GM23338 (cell line): ENCODE measurements at regions not wholly inside any gene's neighbourhood (a gene's known extent, or its start where the extent isn't known, plus 50 kb on each side); places are given as distances from the start of the nearest gene placed in this dataset.

Source experiments
- ATAC-seq: fragments of 200-7000 bp; cut with Tn5 transposase; 3 replicates; pipeline ENCODE4 v1.9.1; 2020
- DNase-seq: peaks from one replicate; pipeline ENCODE4 v3.0.0-alpha.2; 2015; ENCODE audit warnings: low spot score
- H2AFZ ChIP-seq: fragments of 200-600 bp; sonication (generic); 2 replicates; pipeline ENCODE4 v1.8.0; 2016; ENCODE audit warnings: antibody characterized with exemption, mild to moderate bottlenecking, moderate library complexity
- H3F3A ChIP-seq: fragments of 200-600 bp; sonication (generic); replicated peaks from 2 replicates; pipeline ENCODE4 v1.8.0; 2017; ENCODE audit warnings: antibody characterized with exemption, mixed run types, low read depth
- H3K27ac ChIP-seq: fragments of 200-600 bp; sonication (generic); 2 replicates; pipeline ENCODE4 v1.6.1; 2016; ENCODE audit warnings: low read depth
- H3K27me3 ChIP-seq: fragments of 200-600 bp; sonication (generic); 2 replicates; pipeline ENCODE4 v1.8.0; 2016; ENCODE audit warnings: mild to moderate bottlenecking, mixed run types, moderate library complexity; ENCODE audit not compliant: insufficient read depth
- H3K36me3 ChIP-seq: fragments of 200-600 bp; sonication (generic); 2 replicates; pipeline ENCODE4 v1.8.0; 2016; ENCODE audit warnings: mild to moderate bottlenecking; ENCODE audit not compliant: insufficient read depth
- H3K4me1 ChIP-seq: fragments of 200-600 bp; sonication (generic); 2 replicates; pipeline ENCODE4 v1.8.0; 2016; ENCODE audit warnings: mild to moderate bottlenecking, moderate library complexity; ENCODE audit not compliant: insufficient read depth
- H3K4me2 ChIP-seq: fragments of 200-600 bp; sonication (generic); 2 replicates; pipeline ENCODE4 v1.7.1; 2017; ENCODE audit warnings: mixed run types
- H3K4me3 ChIP-seq: fragments of 200-600 bp; sonication (generic); 2 replicates; pipeline ENCODE4 v1.6.1; 2016; ENCODE audit warnings: mixed run types
- H3K79me2 ChIP-seq: fragments of 200-600 bp; sonication (generic); replicated peaks from 2 replicates; pipeline ENCODE4 v1.8.0; 2017; ENCODE audit warnings: mild to moderate bottlenecking; ENCODE audit not compliant: insufficient read depth
- H3K9me2 ChIP-seq: fragments of 200-600 bp; sonication (generic); 2 replicates; pipeline ENCODE4 v1.8.0; 2017; ENCODE audit not compliant: insufficient read depth
- H4K20me1 ChIP-seq: fragments of 200-600 bp; sonication (generic); replicated peaks from 2 replicates; pipeline ENCODE4 v1.8.0; 2017; ENCODE audit warnings: mild to moderate bottlenecking; ENCODE audit not compliant: insufficient read depth
- H3K27ac Mint-ChIP-seq: 2 replicates; pipeline ENCODE4 v1.8.0; 2020; ENCODE audit warnings: inconsistent platforms, mild to moderate bottlenecking, moderate library complexity, mixed read lengths
- H3K27me3 Mint-ChIP-seq: 3 replicates; pipeline ENCODE4 v1.8.0; 2022; ENCODE audit warnings: low read depth, mild to moderate bottlenecking, moderate library complexity, mixed read lengths, inconsistent platforms; ENCODE audit not compliant: insufficient read depth, poor library complexity
- H3K36me3 Mint-ChIP-seq: 3 replicates; pipeline ENCODE4 v1.8.0; 2021; ENCODE audit warnings: low read depth, mild to moderate bottlenecking, inconsistent platforms, moderate library complexity, mixed read lengths
- H3K4me1 Mint-ChIP-seq: 3 replicates; pipeline ENCODE4 v1.8.0; 2020; ENCODE audit warnings: mild to moderate bottlenecking, inconsistent platforms, mixed read lengths
- H3K4me3 Mint-ChIP-seq: 3 replicates; pipeline ENCODE4 v1.8.0; 2021; ENCODE audit warnings: moderate library complexity, mild to moderate bottlenecking, inconsistent platforms, mixed read lengths
- H3K9me3 Mint-ChIP-seq: 3 replicates; pipeline ENCODE4 v1.8.0; 2020; ENCODE audit warnings: moderate library complexity, mild to moderate bottlenecking, inconsistent platforms, mixed read lengths
- CREB1 ChIP-seq: fragments of 250-450 bp; sonication (Bioruptor Pico); IDR thresholded peaks from 2 replicates; pipeline ENCODE4 v1.5.0; 2020; ENCODE audit warnings: low read depth, mild to moderate bottlenecking, moderate library complexity
- CTCF ChIP-seq, 2 experiments: fragments of 200-600 bp in 1 of 2; sonication (generic) in 1 of 2; conservative IDR thresholded peaks; 2 replicates each; pipeline versions ENCODE4 v1.5.1 to v1.6.1; 2016 to 2017; ENCODE audit warnings: antibody characterized with exemption in 2 of 2, low read depth in 2 of 2, mild to moderate bottlenecking in 2 of 2, moderate library complexity in 1 of 2
- ETS1 ChIP-seq: IDR thresholded peaks from 2 replicates; pipeline ENCODE4 v1.6.1; 2016; ENCODE audit warnings: antibody characterized with exemption
- EZH2 ChIP-seq: fragments of 200-600 bp; sonication (generic); IDR thresholded peaks from one replicate; pipeline ENCODE4 v1.8.0; 2017; ENCODE audit warnings: antibody characterized with exemption, mild to moderate bottlenecking, low read depth; ENCODE audit not compliant: unreplicated experiment
- EZH2phosphoT487 ChIP-seq: fragments of 200-600 bp; sonication (generic); IDR thresholded peaks from one replicate; pipeline ENCODE4 v1.8.1; 2018; ENCODE audit warnings: antibody characterized with exemption; ENCODE audit not compliant: unreplicated experiment
- JUNB ChIP-seq: IDR thresholded peaks from one replicate; pipeline ENCODE4 v1.6.1; 2016; ENCODE audit warnings: antibody characterized with exemption; ENCODE audit not compliant: unreplicated experiment
- NANOG ChIP-seq: IDR thresholded peaks from 2 replicates; pipeline ENCODE4 v1.6.1; 2016; ENCODE audit warnings: antibody characterized with exemption, borderline replicate concordance
- POLR2AphosphoS5 ChIP-seq: IDR thresholded peaks from 2 replicates; pipeline ENCODE4 v1.6.1; 2016; ENCODE audit warnings: antibody characterized with exemption, low read depth
- REST ChIP-seq: IDR thresholded peaks from one replicate; pipeline ENCODE4 v1.6.1; 2018; ENCODE audit warnings: antibody characterized with exemption; ENCODE audit not compliant: unreplicated experiment
- STAT1 ChIP-seq: IDR thresholded peaks from one replicate; pipeline ENCODE4 v1.6.1; 2016; ENCODE audit warnings: antibody characterized with exemption; ENCODE audit not compliant: unreplicated experiment
- ZNF114 ChIP-seq: fragments of 250-450 bp; sonication (Bioruptor Pico); IDR thresholded peaks from 2 replicates; pipeline ENCODE4 v1.5.0; 2020; ENCODE audit warnings: mild to moderate bottlenecking, moderate library complexity
- ZNF331 ChIP-seq: fragments of 250-450 bp; sonication (Bioruptor Pico); IDR thresholded peaks from 2 replicates; pipeline ENCODE4 v1.5.0; 2020; ENCODE audit warnings: low read depth, mild to moderate bottlenecking, moderate library complexity
- ZNF462 ChIP-seq: fragments of 250-450 bp; sonication (Bioruptor Pico); IDR thresholded peaks from 2 replicates; pipeline ENCODE4 v1.5.0; 2020; ENCODE audit warnings: mild to moderate bottlenecking, moderate library complexity

GRCh38 chr10:70998086-70998485 lies 109.7 kb upstream of the PCBD1 start:
- H3K9me3 Mint-ChIP-seq = peaks cover 4% of the 10 kb centered on the region
- ATAC-seq (no peak), DNase-seq (no peak)
- Histone ChIP-seq H4K20me1 (no peaks in the 10 kb centered on the region), H3K79me2 (no peaks in the 10 kb centered on the region), H3K4me3 (no peak overlapping the region), H3K27me3 (no peaks in the 10 kb centered on the region), H3K27ac (no peak overlapping the region), H2AFZ (no peak overlapping the region), H3K36me3 (no peaks in the 10 kb centered on the region), H3K4me1 (no peaks in the 10 kb centered on the region), H3F3A (no peaks in the 10 kb centered on the region), H3K4me2 (no peak overlapping the region), H3K9me2 (peaks cover 13% of the 10 kb centered on the region)
- no peak overlapping the region for H3K27ac Mint-ChIP-seq
- H3K27me3 Mint-ChIP-seq = peaks cover 4% of the 10 kb centered on the region
- TF ChIP-seq STAT1 (no peak), CTCF (conservative IDR thresholded peaks at IDR 0.05; ENCODE audit: low read depth in 2 of 2) (no peak), ZNF114 (CRISPR knock-in tag) (no peak), ZNF462 (CRISPR knock-in tag) (no peak), ETS1 (no peak), JUNB (no peak), NANOG (no peak), EZH2phosphoT487 (no peak), ZNF331 (CRISPR knock-in tag) (no peak), EZH2 (no peak), POLR2AphosphoS5 (no peak), CREB1 (CRISPR knock-in tag) (no peak), REST (no peak)
- no peak overlapping the region for H3K4me3 Mint-ChIP-seq
- no peaks in the 10 kb centered on the region for H3K36me3 Mint-ChIP-seq
- no peaks in the 10 kb centered on the region; the same call in 2 of the 3 replicates for H3K4me1 Mint-ChIP-seq
